RWPE2 (cell line): ENCODE measurements at regions not wholly inside any gene's neighbourhood (a gene's known extent, or its start where the extent isn't known, plus 50 kb on each side); places are given as distances from the start of the nearest gene placed in this dataset.

Experiments used
- ATAC-seq: fragments of 200-7000 bp; cut with Tn5 transposase; 3 replicates; pipeline ENCODE4 v1.9.1; 2021; ENCODE audit warnings: low read depth
- DNase-seq: peaks from one replicate; pipeline ENCODE4 v3.0.0-alpha.2; 2020; ENCODE audit warnings: low spot score
- H3K27ac ChIP-seq: fragments of 450-650 bp; 2 replicates; pipeline ENCODE4 v1.5.1; 2017; ENCODE audit warnings: mild to moderate bottlenecking; ENCODE audit not compliant: poor library complexity, severe bottlenecking
- H3K27me3 ChIP-seq: fragments of 250-450 bp; sonication (Bioruptor Pico); 2 replicates; pipeline ENCODE4 v1.5.1; 2021; ENCODE audit warnings: mild to moderate bottlenecking, moderate library complexity; ENCODE audit not compliant: insufficient read depth, poor library complexity, severe bottlenecking
- H3K36me3 ChIP-seq: fragments of 250-450 bp; sonication (Bioruptor Pico); 2 replicates; pipeline ENCODE4 v1.5.1; 2020; ENCODE audit warnings: low read depth, mild to moderate bottlenecking, moderate library complexity
- H3K4me1 ChIP-seq: fragments of 250-450 bp; sonication (Bioruptor Pico); 2 replicates; pipeline ENCODE4 v1.5.1; 2021; ENCODE audit warnings: mild to moderate bottlenecking, moderate library complexity; ENCODE audit not compliant: insufficient read depth, poor library complexity, severe bottlenecking
- H3K4me3 ChIP-seq: fragments of 250-450 bp; sonication (Bioruptor Pico); 2 replicates; pipeline ENCODE4 v1.5.1; 2021; ENCODE audit warnings: mild to moderate bottlenecking, moderate library complexity; ENCODE audit not compliant: severe bottlenecking
- H3K9me3 ChIP-seq: fragments of 250-450 bp; sonication (Bioruptor Pico); 2 replicates; pipeline ENCODE4 v1.5.1; 2021; ENCODE audit warnings: mild to moderate bottlenecking, moderate library complexity; ENCODE audit not compliant: severe bottlenecking
- TF ChIP-seq, protein P1 (sequence below): fragments of 450-650 bp; IDR thresholded peaks from one replicate; pipeline ENCODE4 v1.5.1; 2017; ENCODE audit warnings: mild to moderate bottlenecking, moderate library complexity; ENCODE audit not compliant: poor library complexity, severe bottlenecking

DNA sequence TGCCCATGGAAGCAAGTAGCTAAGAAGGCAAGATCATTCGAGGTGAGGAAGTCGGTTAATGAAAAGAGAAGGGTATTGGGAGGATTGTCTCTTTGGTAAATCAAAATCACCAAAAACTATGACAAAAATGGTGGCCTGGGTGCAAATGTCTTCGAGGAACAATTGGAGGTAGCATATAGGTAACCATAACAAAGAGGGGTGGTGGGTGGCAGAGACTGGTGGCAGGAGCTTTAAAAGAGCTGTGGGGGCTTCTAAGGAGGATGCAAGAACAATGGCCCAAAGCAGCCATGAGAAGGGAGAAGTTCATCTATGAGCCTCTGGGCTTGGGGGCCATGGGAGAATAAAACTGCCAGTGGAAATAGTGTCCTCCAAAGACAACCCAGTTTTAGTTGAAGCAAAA is 172.2 kb upstream of the PDE1C start:
- DNase-seq, result no peak
- Histone ChIP-seq H3K27me3 (no peaks in the 10 kb centered on the region), H3K27ac (no peak overlapping the region), H3K9me3 (no peaks in the 10 kb centered on the region), H3K4me3 (no peak overlapping the region), H3K4me1 (no peaks in the 10 kb centered on the region), H3K36me3 (no peaks in the 10 kb centered on the region)
- TF ChIP-seq, protein P1, sequence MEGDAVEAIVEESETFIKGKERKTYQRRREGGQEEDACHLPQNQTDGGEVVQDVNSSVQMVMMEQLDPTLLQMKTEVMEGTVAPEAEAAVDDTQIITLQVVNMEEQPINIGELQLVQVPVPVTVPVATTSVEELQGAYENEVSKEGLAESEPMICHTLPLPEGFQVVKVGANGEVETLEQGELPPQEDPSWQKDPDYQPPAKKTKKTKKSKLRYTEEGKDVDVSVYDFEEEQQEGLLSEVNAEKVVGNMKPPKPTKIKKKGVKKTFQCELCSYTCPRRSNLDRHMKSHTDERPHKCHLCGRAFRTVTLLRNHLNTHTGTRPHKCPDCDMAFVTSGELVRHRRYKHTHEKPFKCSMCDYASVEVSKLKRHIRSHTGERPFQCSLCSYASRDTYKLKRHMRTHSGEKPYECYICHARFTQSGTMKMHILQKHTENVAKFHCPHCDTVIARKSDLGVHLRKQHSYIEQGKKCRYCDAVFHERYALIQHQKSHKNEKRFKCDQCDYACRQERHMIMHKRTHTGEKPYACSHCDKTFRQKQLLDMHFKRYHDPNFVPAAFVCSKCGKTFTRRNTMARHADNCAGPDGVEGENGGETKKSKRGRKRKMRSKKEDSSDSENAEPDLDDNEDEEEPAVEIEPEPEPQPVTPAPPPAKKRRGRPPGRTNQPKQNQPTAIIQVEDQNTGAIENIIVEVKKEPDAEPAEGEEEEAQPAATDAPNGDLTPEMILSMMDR, result no peak
- ATAC-seq, result no peak

DNA sequence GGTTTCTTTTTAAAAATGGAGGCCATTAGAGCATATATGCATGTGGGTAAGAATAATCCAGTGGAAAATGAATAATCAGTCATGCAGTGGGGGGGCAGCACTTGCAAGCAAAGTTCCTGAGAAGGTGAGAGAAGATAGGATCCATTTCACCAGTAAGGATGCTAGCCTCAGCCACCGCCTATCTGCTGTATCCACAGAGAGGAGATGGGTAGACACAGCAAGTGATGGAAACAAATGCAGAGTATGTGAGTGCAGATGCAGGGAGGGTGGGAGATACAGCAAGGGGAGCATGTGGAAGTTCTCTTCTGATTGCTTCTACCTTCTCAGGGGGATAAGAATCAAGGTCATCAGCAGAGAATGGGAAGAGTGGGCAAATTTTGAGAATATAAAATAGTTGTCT is 171.4 kb upstream of the PDE1C start:
- Histone ChIP-seq H3K36me3 (no peaks in the 10 kb centered on the region), H3K9me3 (no peaks in the 10 kb centered on the region), H3K27ac (no peak overlapping the region), H3K4me1 (no peaks in the 10 kb centered on the region), H3K4me3 (no peak overlapping the region), H3K27me3 (no peaks in the 10 kb centered on the region)
- TF ChIP-seq, protein P1, result no peak
- no peak for ATAC-seq
- no peak for DNase-seq

DNA sequence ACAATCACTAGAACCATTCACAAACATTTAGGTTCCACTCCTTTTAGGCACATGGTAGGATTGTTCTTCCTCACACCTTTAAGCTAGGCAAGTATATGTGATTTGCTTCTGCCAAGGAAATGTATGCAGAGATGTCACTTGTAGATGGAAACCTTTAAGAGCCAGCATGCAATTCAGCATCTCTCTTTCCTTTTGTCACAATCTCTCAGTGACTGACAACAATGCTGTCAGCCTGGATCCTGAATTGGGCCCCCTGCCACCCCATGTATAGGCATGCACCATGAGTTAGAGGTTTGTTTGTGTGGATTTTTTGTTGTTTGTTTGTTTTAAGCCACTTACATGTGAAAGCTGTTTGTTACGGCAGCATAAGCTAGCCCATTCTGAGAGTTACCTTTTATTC is 169.6 kb upstream of the PDE1C start:
- TF ChIP-seq, protein P1, result no peak
- Histone ChIP-seq H3K36me3 (no peaks in the 10 kb centered on the region), H3K4me3 (no peak overlapping the region), H3K4me1 (no peaks in the 10 kb centered on the region), H3K9me3 (peaks cover under 1% of the 10 kb centered on the region), H3K27ac (no peak overlapping the region), H3K27me3 (no peaks in the 10 kb centered on the region)
- DNase-seq (no peak), ATAC-seq (no peak)

DNA sequence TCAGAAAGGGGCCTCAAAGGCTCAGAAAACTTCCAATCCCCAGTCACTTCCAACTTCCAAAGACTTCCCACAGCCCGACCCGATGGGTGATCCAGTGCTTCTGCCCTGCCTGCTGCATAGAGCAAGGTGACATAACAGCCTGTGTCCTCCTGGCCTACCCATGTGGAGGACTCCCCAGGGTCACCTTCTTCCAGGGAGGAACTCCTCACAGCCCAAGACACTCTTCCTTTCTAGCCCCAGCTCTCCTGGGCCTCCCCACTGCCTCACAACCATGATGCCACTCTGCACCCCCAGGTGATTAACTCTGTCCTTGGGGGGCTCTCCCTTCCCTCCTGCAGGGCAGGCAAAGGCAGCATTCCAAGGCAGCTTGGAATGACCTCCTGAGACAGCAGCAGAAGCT is 158.4 kb upstream of the PDE1C start:
- H3K36me3 ChIP-seq, result no peaks in the 10 kb centered on the region
- no peak overlapping the region for H3K4me3 ChIP-seq
- no peaks in the 10 kb centered on the region for H3K4me1 ChIP-seq
- no peaks in the 10 kb centered on the region for H3K9me3 ChIP-seq
- TF ChIP-seq, protein P1, result no peak
- no peak for ATAC-seq
- DNase-seq, result no peak
- peaks cover 3% of the 10 kb centered on the region for H3K27me3 ChIP-seq
- no peak overlapping the region for H3K27ac ChIP-seq

DNA sequence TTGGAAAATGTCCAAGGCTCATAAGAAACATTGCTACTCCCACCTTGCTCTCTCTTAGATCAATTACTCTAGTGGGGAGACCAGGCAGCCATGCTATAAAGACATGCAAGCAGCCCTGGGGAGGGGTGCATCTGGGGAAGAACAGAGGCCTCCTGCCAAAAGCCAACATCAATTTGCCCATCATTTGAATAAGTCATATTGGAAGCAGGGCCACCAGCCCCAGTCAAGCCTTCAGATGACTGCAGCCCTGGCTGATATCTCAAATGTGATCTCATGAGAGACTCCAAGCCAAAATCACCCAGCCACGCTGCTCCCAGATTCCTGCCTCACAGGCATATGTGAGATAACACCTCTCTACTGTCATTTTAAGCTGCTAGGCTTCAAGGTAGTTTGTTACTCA is 157.5 kb upstream of the PDE1C start:
- TF ChIP-seq, protein P1, result no peak
- no peaks in the 10 kb centered on the region for H3K4me1 ChIP-seq
- no peak overlapping the region for H3K4me3 ChIP-seq
- ATAC-seq, result no peak
- no peak overlapping the region for H3K27ac ChIP-seq
- no peaks in the 10 kb centered on the region for H3K9me3 ChIP-seq
- H3K36me3 ChIP-seq, result no peaks in the 10 kb centered on the region
- peaks cover 2% of the 10 kb centered on the region for H3K27me3 ChIP-seq
- no peak for DNase-seq
